GM18870 (cell line): ENCODE measurements at regions not wholly inside any gene's neighbourhood (a gene's known extent, or its start where the extent isn't known, plus 50 kb on each side); places are given as distances from the start of the nearest gene placed in this dataset.
"Not testable (repeated sequence)": the region's sequence is repeated elsewhere in the genome, so short reads cannot be mapped to it uniquely, and the experiment has no call there.

Experiments
- ATAC-seq: cut with Tn5 transposase; IDR thresholded peaks from one replicate; pipeline ENCODE4 v1.9.1; 2021; ENCODE audit warnings: moderate library complexity; ENCODE audit not compliant: unreplicated experiment

DNA sequence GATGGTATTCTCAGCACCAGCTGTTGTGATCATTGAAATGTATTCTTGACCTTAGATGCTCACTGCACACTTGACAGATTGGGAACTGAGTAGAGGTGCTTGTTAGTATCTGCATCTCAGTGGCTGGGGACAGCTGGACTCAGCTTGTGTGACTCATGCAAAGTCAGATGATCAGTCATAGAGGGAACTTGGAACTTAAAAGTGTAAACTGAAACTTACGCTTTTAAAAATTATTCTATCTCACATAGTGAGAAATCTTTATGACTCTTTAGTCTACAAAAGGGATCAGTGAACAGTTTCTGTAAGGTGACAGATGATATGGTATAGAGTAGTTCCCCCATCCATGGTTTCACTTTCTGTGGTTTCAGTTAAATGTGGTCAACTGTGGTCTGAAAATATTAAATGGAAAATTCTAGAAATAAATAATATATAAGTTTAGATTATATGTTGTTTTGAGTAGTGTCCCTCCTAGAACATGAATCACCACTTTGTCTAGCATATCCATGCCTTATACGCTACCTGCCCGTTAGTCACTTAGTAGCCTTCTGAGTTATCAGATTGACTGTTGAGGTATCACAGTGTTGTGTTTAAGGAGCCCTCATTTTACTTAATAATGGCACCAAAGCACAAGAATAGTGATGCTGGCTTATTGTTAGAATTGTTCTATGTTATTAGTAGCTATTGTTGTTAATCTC, 135.6 kb upstream of the ZNF658 start:
- peak; percentile 99 for ATAC-seq

DNA sequence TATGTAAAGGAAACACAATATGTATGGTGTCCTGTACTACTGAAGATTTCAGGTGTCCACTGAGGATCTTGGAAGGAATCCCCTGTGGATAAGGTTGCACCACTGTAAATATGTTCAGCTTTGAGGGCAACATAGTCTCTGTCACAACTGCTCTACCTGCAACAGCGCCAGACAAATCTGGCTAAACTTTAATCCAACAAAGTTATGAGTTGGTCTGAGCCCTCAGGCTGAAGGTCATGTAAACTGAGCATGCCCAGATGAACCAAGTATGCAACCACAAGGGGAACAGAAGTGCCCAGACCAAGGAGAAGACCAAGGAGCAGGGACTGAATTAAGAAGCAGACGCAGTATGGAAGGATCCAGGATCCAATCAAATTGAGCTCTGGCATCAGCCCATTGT, 135.0 kb upstream of the ZNF658 start:
- ATAC-seq, result not testable (repeated sequence)

DNA sequence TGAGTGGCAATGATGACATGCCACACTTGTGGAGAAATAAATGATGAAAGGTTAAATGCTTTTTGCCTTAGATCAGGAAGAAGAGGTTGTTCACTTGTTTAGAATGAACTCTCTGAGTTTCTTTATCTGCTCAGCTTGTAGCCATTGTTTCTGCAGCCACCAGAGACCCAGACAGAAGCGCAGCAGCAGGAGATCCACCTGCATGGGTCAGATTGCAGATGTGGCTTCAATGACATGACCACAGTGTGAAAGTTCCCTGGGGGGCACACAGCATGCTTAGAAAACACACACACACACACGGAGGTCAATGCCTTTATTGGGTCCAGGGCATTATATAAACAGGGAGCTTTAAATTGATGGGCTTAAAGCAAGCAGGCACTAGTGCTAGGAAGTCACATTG, 129.0 kb upstream of the ZNF658 start:
- not testable (repeated sequence) for ATAC-seq

DNA sequence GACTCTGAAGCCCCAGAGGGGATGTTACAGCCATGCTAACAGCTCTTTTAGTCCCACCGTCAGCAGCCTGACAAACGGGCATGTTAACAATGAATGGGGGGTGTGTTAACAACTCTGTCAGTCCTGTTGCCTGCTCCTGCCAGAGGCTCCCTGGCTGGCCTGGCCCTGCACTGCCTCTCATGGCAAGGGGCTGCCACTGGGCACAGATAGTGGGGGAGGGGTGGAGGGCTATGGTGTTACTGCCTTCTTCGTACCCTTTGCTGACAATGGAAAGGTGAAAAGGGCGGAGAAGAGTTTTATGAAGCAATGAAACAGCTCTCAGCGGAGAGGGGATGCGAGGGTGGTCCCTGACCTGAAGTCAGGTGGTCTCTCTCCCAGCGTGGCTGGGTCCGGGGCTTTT, 125.9 kb upstream of the ZNF658 start:
- not testable (repeated sequence) for ATAC-seq

DNA sequence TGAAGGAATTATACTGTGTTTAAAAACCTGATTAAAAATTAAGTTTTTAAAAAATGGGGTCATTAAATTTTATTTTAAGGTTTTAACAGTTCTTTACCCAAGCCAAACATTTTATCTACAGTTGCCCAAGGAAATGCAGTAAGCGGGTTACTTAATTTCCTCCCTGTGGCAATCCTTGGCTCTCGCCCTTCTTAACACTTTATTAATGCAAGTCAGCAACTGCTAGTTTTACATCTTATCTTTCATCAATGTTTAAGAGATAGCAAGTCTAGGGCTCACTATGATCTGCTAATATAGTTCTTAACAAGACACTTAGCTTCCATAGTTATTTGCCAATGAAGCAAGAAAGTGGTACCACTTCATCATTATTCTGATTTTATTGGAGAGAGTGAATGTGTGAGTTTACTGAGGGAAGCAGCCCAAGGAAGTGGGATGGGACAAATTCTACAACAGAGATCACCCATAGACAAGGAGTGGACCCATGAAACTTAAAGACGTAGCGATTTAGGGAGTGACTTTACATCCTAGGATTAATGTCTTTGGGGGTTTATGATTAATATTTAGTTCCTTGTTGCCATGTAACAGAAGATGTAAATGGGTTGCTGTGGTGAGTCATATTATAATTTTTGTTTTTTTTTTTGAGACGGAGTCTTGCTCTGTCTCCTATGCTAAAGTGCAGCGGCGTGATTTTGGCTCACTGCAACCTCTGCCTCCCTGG, 120.4 kb upstream of the ZNF658 start:
- not testable (repeated sequence) for ATAC-seq

GRCh38 chr9:66781240-66781639, 119.3 kb upstream of the ZNF658 start:
- not testable (repeated sequence) for ATAC-seq

GRCh38 chr9:66782010-66782409, 118.5 kb upstream of the ZNF658 start:
- ATAC-seq, result not testable (repeated sequence)

GRCh38 chr9:66785603-66786002, 114.9 kb upstream of the ZNF658 start:
- ATAC-seq, result not testable (repeated sequence)

GRCh38 chr9:66791092-66791750, 109.3 kb upstream of the ZNF658 start:
- ATAC-seq, result not testable (repeated sequence)

GRCh38 chr9:66794769-66795168, 105.8 kb upstream of the ZNF658 start:
- not testable (repeated sequence) for ATAC-seq

- not testable (repeated sequence) for ATAC-seq
Measured at GRCh38 chr9:66795723-66796503, 104.6 kb upstream of the ZNF658 start.

DNA sequence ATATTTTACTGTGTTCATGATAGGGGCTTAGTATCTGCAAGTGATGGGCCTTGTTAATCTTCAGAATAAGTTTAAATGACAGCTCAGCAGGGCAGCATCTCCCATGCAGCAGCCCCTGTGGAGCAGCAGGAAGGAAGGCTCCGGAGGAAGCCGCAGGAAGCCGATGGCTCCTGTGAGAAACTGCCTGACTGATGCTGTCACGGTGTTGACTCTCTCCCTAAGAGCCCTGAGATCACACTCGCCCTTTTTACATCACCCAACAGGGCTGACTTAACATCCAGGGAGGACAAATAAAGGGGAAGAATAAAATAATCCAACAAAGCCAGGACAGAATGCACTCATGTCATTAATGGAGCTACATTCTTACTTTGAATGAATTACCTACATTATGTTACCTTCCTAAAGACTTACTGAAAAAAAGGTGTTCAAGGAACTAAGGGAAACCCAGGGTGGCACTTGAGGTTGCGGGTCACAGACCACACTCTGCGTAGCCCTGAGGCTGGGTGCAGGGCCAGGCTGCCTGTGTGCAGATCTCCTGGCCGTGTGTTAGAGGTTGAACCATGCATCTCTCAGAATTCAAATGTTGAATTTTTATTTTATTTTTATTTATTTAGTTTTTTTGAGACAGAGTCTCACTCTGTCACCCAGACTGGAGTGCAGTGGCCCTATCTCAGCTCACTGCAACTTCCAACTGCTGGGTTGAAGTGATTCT, 102.5 kb upstream of the ZNF658 start:
- not testable (repeated sequence) for ATAC-seq

- ATAC-seq, result not testable (repeated sequence)
Measured at GRCh38 chr9:66803619-66804018, 96.9 kb upstream of the ZNF658 start.

GRCh38 chr9:66810247-66810646, 90.3 kb upstream of the ZNF658 start:
- ATAC-seq, result not testable (repeated sequence)

DNA sequence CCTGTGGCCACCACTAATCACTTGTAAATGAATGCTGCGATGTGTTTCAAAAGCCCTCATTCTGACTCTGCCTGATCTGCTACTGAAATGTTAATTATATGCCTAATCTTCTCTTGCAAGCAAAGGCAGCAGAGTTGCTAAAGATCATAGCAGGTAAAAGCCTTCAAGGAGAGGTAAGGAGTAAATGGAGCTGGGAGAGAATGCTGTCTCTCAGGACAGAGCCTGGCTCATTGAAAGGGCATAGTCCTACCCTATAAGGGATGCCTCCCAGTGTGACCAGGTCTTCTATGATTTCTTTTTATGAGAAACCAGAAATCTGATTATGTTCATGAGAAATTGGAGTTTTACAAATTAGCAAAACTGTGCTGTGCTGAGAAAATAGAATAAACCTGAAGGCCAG, 88.2 kb upstream of the ZNF658 start:
- ATAC-seq, result not testable (repeated sequence)

DNA sequence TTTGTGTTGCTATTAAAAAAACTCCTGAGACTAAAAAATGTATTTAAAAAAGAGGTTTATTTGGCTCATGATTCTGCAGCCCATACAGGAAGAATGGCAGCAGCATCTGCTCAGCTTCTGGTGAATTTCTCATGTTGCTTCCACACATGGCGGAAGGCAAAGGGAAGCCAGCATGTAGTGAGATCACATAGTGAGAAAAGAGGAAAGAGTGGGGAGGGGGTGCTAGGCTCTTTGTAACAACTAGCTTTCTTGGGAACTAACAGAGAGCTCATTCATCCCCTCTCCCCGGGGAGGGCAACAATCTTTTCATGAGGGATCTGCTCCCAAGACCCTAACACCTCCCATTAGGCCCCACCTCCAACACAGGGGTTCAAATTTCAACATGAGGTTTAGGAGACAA, 87.6 kb upstream of the ZNF658 start:
- not testable (repeated sequence) for ATAC-seq

GRCh38 chr9:66814038-66814437, 86.5 kb upstream of the ZNF658 start:
- ATAC-seq, result not testable (repeated sequence)

- ATAC-seq, result not testable (repeated sequence)
Measured at GRCh38 chr9:66819510-66819909, 81.0 kb upstream of the ZNF658 start.

DNA sequence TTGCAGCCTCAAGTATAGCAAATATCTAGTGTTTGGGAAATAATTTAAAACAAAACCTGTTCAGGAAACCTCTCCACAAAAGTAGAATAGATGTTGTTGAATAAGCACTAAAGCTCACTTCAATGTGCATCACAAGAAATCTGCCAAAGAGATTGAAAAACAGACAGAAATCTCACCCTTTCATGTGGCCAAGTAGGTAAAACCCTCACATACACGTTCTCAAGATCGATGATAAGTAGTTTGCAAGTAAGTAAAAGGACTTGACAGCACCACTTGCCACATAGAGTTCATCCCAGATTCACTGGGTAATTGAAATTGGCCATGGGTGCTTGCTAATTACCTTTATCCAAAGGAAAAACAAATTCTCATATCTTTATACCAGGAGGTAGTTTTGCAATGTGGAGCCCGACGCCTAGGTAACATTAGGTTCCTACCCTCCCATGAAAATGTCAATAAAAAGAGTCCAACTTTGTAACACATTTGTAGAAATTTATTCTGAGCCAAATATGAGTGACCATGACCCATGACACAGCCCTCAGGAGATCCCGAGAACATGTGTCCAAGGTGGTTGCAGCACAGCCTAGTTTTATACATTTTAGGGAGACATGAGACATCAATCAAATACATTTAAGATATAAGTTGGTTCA, 80.4 kb upstream of the ZNF658 start:
- not testable (repeated sequence) for ATAC-seq

GRCh38 chr9:66824169-66824568, 76.4 kb upstream of the ZNF658 start:
- ATAC-seq, result not testable (repeated sequence)
